SK-MEL-5 (cell line): ENCODE measurements at regions not wholly inside any gene's neighbourhood (a gene's known extent, or its start where the extent isn't known, plus 50 kb on each side); places are given as distances from the start of the nearest gene placed in this dataset.

Experiments used
- DNase-seq: peaks from one replicate; pipeline ENCODE4 v3.0.0-alpha.2; 2016; ENCODE audit warnings: low read depth, low spot score
- in situ Hi-C: cut with HindIII; loops from 2 replicates; pipeline ENCODE4 v1.10.0; 2016; ENCODE audit warnings: low sequenced_read_pairs, high pct_unique_total_duplicates, low pct_unique_long_range_greater_than_20kb

DNA sequence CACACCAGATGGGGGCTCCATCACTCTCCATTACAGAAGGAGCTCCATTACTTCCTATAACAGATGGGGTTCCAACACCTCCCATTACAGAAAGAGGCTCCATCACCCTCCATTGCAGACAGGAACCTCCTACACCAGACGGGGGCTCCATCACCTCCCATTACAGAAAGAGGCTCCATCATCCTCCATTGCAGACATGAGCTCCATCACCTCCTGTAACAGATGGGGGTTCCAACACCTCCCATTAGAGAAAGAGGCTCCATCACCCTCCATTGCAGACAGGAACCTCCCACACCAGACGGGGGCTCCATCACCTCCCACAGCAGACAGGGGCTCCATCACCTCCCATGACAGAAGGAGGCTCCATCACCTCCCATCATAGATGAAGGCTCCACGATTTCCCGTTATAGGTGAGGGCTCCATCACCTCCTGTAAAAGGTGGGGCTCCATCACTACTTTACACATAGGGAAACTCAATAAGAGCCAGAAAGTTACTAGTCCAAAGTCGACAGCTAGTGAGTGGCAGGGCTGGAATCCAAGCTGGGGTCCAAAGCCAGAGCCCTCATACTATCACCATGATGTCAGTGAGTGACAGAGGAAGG, 224.8 kb downstream of the RBFOX3 start:
- in situ Hi-C loops = no loop called here

DNA sequence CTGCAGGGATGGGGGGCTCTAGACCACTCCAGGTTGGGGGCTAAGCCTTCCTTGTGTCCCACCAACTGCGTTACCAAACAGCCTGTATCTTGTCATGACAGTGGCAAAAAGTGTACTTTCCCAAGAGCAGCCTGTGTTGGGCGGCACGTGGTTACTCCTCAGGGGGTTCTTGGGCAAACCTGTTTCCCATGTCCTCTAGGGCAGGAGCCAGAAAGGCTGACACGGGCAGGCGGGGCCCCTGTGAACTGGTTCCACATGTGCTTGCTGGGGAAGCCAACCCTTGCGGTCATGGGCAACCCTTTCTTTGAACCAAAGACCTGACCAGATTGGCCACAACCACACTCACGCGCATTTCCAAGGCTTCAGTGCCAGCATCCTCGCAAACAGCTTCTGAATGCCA, 228.5 kb downstream of the RBFOX3 start:
- DNase-seq = no peak
- in situ Hi-C loops = no loop called here

More for the DNA sequence above, 224.8 kb downstream of the RBFOX3 start:
- no peak for DNase-seq

DNA sequence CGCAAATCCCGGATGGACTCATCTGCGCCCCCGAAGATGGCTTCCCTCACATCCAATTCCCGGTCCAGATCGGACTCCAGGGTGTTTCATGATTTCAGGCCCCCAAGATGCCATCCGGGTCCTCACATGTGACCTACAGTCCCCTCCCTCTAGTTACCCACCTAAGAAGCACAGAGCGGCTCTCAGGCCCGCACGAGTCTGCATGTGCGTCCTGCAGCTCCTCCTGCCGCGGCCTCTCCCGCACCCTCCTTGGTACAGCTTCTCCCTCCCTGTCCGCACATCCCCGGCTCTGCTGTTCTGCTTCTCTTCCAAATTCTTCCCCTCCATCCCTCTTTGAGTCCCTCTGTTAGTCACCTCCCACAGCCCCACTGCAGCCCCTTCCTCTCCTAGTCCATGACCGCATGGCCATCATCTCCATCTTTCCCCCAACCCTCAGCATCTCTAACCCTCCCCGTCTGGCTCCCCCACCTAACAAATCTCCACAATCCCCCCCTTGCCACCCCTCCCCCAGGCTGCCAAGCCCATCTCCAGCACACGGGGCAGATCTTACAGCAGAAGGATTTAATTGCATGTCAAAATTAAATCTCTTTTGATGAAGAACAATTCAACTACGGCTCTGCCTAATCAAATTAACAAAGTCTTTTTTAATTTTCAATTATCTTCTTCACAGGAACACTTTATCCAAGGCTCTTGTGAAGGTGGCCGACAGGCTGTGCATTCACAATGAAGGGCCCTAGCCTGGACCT, 231.0 kb downstream of the RBFOX3 start:
- no peak for DNase-seq
- in situ Hi-C loops = loop anchor here (10.0 kb wide), 1 partner anchor 195 kb away; no protein-coding TSS in a partner anchor

DNA sequence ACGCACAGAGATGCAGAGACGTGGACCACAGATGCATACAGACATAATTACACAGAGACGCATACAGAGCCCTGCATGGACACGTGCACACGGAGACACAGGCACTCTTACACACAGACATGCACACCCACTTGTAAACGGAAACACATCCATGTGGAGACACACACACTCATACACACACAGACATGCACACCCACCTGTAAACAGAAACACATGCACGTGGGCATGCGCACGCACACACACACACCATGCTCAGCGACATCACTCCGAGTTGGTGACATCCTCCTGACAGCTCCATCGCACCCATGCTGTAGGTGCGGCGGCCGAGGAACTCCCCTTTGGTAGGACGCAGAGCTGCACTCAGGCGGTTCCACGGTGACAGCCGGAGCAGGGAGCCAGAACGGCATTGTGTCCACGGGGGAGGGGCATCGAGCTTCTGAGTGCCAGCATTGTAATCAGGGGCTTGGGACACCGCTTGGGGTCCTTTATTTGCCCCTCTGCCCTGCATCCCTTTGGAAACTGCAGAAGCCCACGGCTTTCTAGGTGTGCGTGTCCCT, 233.5 kb downstream of the RBFOX3 start:
- in situ Hi-C loops = loop anchor here (10.0 kb wide), 1 partner anchor 193 kb away; no protein-coding TSS in a partner anchor
- no peak for DNase-seq

DNA sequence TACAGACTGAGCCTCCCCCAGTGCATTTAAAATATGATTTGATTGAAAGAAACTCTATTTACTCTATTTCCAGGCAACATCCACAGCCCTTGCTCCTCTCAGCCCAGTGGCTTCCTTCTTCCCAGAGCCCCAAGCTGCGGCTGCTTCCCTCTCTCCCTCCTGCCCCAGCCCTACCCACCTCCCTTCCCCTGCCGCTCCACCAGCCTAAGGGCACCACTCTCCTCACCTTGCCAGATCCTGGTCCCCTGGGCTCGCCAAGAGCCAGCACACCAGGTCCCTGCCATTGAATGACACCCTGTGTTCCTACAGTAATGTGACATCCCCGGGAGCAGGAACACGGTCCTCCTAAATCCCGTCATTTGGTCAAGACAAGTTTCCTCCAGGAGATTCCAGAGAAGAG, 236.0 kb downstream of the RBFOX3 start:
- no peak for DNase-seq
- in situ Hi-C loops = loop anchor here (10.0 kb wide), 1 partner anchor 190 kb away; no protein-coding TSS in a partner anchor

DNA sequence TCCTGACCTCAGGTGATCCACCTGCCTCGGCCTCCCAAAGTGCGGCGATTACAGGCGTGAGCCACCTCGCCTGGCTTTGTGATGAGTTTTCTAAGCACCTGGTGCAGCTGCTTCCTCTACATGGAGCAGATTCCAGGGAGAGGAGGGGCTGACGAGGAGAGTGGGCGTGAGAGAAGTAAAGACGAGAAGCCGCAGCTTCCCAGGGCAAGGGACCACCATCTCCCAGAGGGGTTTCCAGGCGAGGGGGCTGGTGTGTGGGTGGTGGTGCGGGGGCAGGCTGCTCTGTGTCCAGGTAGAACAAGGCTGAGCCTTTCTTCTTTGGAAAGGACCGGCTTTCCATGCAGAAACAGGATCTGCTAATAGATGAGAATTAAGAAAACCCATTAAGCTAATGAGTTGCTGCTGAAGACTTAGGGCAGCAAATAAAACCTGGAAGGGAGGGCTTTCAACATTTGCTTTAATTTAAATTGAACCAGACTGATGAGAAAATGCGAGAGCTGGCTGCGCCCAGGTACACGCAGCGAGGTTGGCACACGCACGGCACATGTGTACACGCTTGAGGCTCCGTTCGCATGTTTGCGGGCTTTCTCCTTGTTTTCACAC, 236.7 kb downstream of the RBFOX3 start:
- in situ Hi-C loops = loop anchor here (10.0 kb wide), 1 partner anchor 189 kb away; no protein-coding TSS in a partner anchor
- no peak for DNase-seq

DNA sequence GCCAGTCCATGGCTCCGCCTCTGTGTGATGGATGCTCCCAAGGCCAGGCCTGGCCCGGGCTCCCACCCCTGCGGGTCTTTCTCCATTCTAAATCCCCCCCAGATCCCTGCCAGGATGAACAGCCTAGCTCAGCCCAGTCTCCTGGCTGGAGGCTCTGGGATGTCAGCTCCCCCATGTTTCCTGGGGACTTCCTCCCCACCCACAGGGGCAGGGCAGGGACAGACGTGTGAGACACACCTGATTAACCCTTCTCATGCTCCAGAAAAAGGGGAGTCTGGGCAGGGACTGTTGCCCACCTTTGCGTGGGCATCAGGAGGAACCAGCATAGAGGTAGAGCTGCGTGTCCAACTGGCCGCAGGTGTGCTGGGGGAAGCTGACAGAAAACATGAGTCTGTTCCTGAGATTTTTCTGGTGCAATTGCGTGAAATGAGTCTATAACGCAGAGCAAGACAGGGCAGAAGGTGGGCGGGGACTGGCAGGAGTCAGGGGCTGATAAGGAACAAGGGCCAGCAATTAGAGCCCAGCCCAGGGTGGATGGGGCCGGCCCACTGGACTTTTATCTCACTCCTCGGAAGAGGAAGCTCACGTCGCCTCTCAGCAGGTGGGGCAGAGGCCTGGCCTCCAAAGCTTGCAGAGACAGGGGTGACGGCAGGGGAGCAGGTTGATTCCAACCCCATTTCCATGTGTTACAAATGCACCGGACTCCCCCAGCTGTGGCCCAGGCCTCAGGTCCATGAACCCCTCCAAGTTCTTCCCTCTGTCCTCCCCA, 238.2 kb downstream of the RBFOX3 start:
- in situ Hi-C loops = loop anchor here (10.0 kb wide), 1 partner anchor 188 kb away; no protein-coding TSS in a partner anchor
- no peak for DNase-seq

DNA sequence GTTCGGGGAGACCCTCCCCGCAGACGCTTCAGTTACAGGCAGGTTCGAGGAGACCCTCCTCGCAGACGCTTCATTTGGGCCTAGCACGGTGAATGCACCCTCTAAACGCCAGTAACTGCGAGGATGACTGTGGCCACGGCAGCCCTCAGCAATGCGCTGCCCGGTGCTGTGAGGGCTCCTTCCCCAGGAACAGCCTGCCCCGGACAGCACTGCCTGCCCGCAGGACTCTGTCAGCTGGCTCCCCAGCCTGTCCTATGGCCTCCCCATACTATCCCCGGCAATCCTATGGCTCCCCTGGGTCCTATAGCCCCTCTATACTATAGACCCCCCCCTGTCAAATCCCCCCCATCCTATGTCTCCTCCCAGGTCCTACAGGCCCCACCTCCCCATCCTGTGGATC, 238.9 kb downstream of the RBFOX3 start:
- no peak for DNase-seq
- in situ Hi-C loops = loop anchor here (10.0 kb wide), 1 partner anchor 187 kb away; no protein-coding TSS in a partner anchor

DNA sequence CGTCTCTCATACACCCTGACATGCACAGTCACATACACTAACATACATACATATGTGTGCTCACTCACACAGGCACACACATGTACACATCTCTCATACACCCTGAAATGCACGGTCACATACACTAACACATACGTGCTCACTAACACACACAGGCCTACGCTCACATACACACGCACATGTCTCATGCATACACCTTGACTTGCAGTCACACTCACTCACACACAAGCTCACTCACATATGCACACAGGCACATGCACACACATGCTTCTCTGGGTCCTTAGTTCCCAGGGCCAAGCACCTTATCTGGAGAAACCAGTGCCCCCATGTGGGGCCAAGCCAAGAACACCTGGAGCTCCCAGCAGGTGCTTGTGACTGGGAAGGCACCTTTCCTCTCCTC, 240.3 kb downstream of the RBFOX3 start:
- no peak for DNase-seq
- in situ Hi-C loops = loop anchor here (10.0 kb wide), 1 partner anchor 186 kb away; no protein-coding TSS in a partner anchor

DNA sequence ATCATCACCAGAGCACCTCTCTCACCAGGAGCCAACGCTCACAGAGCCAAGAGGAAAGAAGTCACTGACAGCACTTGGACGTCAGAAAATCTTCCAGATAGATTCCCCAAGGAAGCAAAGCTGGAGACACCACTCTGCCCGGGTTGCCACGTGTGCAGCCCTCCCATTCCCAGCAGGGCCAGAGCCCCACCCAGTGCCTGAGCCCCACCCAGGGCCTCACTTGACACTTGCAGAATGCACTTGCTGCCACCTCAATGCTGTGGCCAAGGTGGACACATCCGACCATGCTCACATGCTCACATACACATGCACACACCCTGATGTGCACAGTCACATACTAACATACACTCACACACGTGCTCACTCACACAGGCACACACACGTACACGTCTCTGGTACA, 240.7 kb downstream of the RBFOX3 start:
- no peak for DNase-seq
- in situ Hi-C loops = loop anchor here (10.0 kb wide), 1 partner anchor 185 kb away; no protein-coding TSS in a partner anchor

DNA sequence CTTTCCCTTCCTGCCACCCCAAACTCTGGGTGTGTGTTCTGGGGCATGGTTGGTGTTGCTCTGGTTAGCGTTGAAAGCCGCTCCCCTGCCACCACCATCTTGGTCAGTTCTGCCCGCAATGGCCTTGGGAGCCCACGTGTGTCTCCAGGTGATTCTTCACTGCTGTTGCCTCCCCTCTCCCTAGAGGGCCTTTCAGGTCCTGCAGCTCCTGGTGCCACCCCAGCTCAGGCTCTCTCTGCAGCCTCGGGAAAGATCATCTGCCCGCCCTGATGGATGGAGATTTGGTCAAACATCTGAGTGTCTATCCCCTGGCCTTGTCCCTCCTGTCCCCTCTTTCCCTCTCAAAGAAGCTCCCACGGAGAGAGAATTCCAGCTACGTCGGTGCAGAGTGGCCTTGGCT, 241.3 kb downstream of the RBFOX3 start:
- DNase-seq = no peak
- in situ Hi-C loops = no loop called here

DNA sequence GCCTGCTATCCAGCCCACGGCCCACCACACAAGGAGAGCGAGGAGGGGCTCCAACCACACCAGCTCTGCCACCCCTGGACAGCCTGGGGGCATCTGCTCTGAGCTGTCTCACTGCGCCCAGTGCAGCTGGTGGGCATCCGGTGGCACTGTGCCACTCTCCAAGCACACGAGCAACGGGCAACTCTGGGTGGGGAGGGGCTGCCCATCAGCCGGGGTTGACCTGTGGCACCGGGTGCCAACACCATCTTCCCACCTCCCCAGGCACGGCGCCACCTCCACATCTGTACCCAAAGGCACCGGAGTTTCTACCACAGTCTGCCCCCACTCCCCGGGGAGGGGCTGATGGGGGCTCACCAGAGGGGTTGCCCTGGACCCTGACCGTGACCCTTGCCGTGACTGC, 241.8 kb downstream of the RBFOX3 start:
- in situ Hi-C loops = no loop called here
- DNase-seq = no peak

DNA sequence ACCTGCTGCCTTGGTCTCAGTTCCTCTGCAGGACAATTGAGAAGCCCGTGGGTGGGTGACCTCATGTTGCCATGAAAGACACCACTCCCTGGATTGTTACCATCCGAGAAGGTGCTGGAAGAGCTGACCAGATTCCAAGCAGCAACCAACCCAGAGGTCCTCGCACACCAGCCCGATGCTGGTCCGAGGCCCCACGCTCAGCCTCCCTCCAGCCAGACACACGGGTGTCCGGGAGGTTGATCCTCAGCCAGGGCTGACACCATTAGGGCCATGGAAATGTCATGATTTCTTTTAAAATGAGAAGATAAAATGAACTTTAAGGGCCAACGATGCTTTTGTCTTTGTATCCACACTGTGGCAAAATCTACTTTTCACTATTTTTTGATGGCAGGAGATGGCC, 242.3 kb downstream of the RBFOX3 start:
- in situ Hi-C loops = no loop called here
- DNase-seq = no peak

DNA sequence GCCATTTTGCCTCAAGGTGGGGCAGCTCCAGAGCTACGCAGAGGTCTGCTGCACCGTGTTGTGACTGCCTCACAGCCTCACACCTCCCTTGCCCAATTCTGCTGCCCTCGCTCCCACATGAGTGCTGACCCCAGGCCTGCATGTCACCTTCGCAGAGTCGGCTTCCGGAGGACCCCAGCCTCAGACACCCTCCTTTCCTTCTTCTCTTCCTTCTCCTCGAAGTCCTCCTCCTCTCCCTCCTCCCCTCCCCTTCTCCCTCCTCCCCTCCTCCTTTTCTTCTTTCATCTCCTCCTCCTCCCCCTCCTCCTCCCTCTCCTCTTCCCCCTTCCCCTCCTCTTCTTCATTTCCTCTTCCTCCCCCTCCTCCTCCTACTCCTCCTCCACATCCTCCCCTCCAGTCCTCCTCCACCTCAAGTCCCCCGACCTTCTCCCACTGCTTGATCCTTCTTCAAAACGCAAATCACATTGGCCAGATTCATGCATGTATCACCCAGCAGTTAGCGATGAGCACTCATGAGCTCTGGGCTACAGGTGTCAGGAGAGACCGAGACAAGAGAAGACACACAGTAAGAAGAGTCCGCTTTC, 243.8 kb downstream of the RBFOX3 start:
- in situ Hi-C loops = no loop called here

DNA sequence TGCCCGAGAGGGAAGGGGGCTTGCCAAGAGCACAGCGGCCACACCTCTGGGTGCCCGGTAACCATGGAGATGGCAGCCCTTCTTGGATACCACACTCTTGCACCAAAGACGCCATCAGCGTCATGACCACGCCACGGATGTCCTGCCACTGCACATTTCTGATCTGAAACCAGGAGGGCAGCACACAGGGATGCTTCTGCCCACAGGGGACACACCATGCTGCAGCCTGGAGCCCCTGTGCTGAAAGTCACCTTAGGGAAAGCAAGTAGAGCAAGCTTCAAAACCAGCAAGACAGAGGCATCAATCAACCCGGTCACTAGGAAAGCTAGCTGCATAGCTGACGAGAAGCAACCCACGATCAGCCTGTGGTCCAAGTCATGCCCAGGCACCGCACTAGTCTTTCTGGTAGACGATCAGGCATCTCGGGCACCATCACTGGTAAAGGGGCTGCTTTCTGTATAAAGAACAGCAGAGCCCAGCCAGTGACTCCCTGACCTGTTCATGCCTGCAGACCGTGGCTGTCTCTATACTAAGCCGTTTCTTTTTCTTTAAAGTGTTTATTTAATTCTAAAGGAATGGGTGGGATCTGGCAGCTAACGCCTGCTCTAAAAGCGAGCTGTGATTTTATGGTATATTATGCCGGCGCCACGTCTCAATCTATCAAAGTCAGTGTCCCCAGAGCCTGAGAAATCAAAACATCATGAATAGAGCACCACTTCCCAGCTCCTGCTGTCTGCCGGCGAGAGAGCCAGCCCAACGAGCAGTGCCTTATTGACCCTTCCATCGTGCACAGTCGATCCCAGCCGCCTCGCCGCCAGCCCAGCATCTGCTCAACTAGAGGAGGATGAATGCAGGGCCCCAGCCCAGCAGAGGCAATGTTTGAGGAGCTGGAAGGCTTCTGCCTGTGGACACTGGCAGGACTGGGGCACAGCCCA, 244.7 kb downstream of the RBFOX3 start:
- in situ Hi-C loops = no loop called here
- no peak for DNase-seq

More for the DNA sequence above, 243.8 kb downstream of the RBFOX3 start:
- DNase-seq = no peak

DNA sequence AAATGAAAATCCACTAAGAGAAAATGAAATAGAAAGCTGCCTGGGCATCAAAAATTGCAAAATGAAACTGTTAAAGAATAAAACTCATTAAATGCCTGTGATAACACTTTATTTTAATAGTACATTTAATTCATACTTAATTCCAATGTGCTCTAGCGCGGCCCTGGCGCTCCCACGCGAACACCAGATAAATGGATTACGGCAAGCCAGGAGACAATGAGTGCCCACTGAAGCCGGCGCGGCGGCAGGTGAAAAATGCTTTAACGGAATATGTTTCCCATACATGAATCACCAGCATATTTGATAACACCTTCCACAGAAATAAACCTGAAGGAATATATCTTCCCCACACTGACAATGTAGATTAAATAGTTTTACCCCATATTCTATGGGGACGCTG, 245.5 kb downstream of the RBFOX3 start:
- DNase-seq = no peak
- in situ Hi-C loops = no loop called here
